Activated CD8-positive, alpha-beta T cell treated with anti-CD3 and anti-CD28 coated beads for 36 hours (primary cell): ENCODE measurements at regions not wholly inside any gene's neighbourhood (a gene's known extent, or its start where the extent isn't known, plus 50 kb on each side); places are given as distances from the start of the nearest gene placed in this dataset.

Experiments used
- ATAC-seq: fragments of 200-7000 bp; cut with Tn5 transposase; one replicate; pipeline ENCODE4 v1.10.0; 2021; ENCODE audit warnings: mild to moderate bottlenecking, moderate library complexity
- CTCF ChIA-PET: fragments of 350-600 bp; sonication (Branson Sonifier 250); formaldehyde crosslinking; loops from one replicate; lab custom pipeline; 2021; ENCODE audit warnings: antibody characterized with exemption; lab: Charles Lee
- POLR2A ChIA-PET: fragments of 350-600 bp; sonication (Branson Sonifier 250); formaldehyde crosslinking; loops from one replicate; lab custom pipeline; 2021; ENCODE audit warnings: antibody characterized with exemption; lab: Charles Lee
- DNase-seq: peaks from one replicate; pipeline ENCODE4 v3.0.0-alpha.2; 2020
- H3K27ac Mint-ChIP-seq: one replicate; pipeline ENCODE4 v1.8.0; 2021; ENCODE audit warnings: mild to moderate bottlenecking, mixed read lengths
- H3K27me3 Mint-ChIP-seq: one replicate; pipeline ENCODE4 v1.8.0; 2021; ENCODE audit warnings: mixed read lengths
- H3K36me3 Mint-ChIP-seq: one replicate; pipeline ENCODE4 v1.8.0; 2021; ENCODE audit warnings: low read depth, mixed read lengths
- H3K4me1 Mint-ChIP-seq: one replicate; pipeline ENCODE4 v1.8.0; 2021; ENCODE audit warnings: low read depth, mixed read lengths
- H3K4me3 Mint-ChIP-seq: one replicate; pipeline ENCODE4 v1.8.0; 2021; ENCODE audit warnings: mild to moderate bottlenecking, moderate library complexity, mixed read lengths
- H3K9me3 Mint-ChIP-seq: one replicate; pipeline ENCODE4 v1.8.0; 2021; ENCODE audit warnings: mixed read lengths
- CTCF ChIP-seq: fragments of 200-600 bp; IDR thresholded peaks from one replicate; pipeline ENCODE4 v1.8.0; 2022; ENCODE audit warnings: antibody characterized with exemption, mild to moderate bottlenecking
- intact Hi-C: fragments of 100-400 bp; cut with micrococcal nuclease; formaldehyde crosslinking; loops from one replicate; pipeline ENCODE4 v1.10.0; 2022

- no peak for ATAC-seq
Observed at GRCh38 chr13:99863789-99864626, 107.6 kb downstream of the ZIC5 start.

GRCh38 chr13:99862244-99862643 is 109.3 kb downstream of the ZIC5 start:
- DNase-seq (no peak), ATAC-seq (no peak)
- Mint-ChIP-seq H3K9me3 (no peaks in the 10 kb centered on the region), H3K27me3 (peaks cover 18% of the 10 kb centered on the region), H3K4me1 (peaks cover 18% of the 10 kb centered on the region), H3K36me3 (peaks cover 2% of the 10 kb centered on the region), H3K27ac (no peak overlapping the region), H3K4me3 (no peak overlapping the region)
- intact Hi-C loops, result no loop called here
- CTCF ChIA-PET, result no interaction called here
- no peak for TF ChIP-seq CTCF
- POLR2A ChIA-PET, result no interaction called here

More at GRCh38 chr13:99863789-99864626, 107.6 kb downstream of the ZIC5 start:
- Mint-ChIP-seq H3K4me1 (peaks cover 15% of the 10 kb centered on the region), H3K9me3 (no peaks in the 10 kb centered on the region), H3K36me3 (peaks cover 2% of the 10 kb centered on the region), H3K27ac (no peak overlapping the region), H3K4me3 (no peak overlapping the region), H3K27me3 (peaks cover 11% of the 10 kb centered on the region)
- intact Hi-C loops, result no loop called here
- no peak for DNase-seq
- POLR2A ChIA-PET, result no interaction called here
- TF ChIP-seq CTCF, result no peak
- CTCF ChIA-PET, result no interaction called here

- DNase-seq, result no peak
- POLR2A ChIA-PET, result no interaction called here
- ATAC-seq, result no peak
- intact Hi-C loops, result no loop called here
- Mint-ChIP-seq H3K27ac (no peak overlapping the region), H3K9me3 (no peaks in the 10 kb centered on the region), H3K27me3 (peaks cover 18% of the 10 kb centered on the region), H3K4me3 (no peak overlapping the region), H3K4me1 (peaks cover 18% of the 10 kb centered on the region), H3K36me3 (peaks cover under 1% of the 10 kb centered on the region)
- TF ChIP-seq CTCF, result no peak
- CTCF ChIA-PET, result no interaction called here
Observed at GRCh38 chr13:99861771-99862170, 109.8 kb downstream of the ZIC5 start.

- ChIA-PET POLR2A (no interaction called here), CTCF (no interaction called here)
- intact Hi-C loops, result no loop called here
- Mint-ChIP-seq H3K4me3 (no peak overlapping the region), H3K4me1 (peaks cover 18% of the 10 kb centered on the region), H3K27me3 (peaks cover 18% of the 10 kb centered on the region), H3K27ac (no peak overlapping the region), H3K9me3 (no peaks in the 10 kb centered on the region), H3K36me3 (no peaks in the 10 kb centered on the region)
- DNase-seq (no peak), ATAC-seq (no peak)
- TF ChIP-seq CTCF, result no peak
Observed at GRCh38 chr13:99860745-99861144, 110.8 kb downstream of the ZIC5 start.
